SU-DHL-6 (cell line): ENCODE measurements at regions not wholly inside any gene's neighbourhood (a gene's known extent, or its start where the extent isn't known, plus 50 kb on each side); places are given as distances from the start of the nearest gene placed in this dataset.

Experiments used
- H2AFZ ChIP-seq: fragments of 200-600 bp; sonication (generic); 2 replicates; pipeline ENCODE4 v1.6.1; 2014; ENCODE audit warnings: low read depth, mild to moderate bottlenecking, moderate library complexity, mixed read lengths, antibody characterized with exemption, low read length; ENCODE audit not compliant: severe bottlenecking
- H3F3A ChIP-seq: fragments of 200-600 bp; shearing (Covaris generic); 2 replicates; pipeline ENCODE4 v1.6.0; 2016; ENCODE audit warnings: antibody characterized with exemption, mild to moderate bottlenecking; ENCODE audit not compliant: insufficient read depth
- H3K27ac ChIP-seq: fragments of 200-600 bp; sonication (generic); 2 replicates; pipeline ENCODE4 v1.5.1; 2016; ENCODE audit warnings: low read depth, mild to moderate bottlenecking, low read length, moderate library complexity, mixed read lengths
- H3K27me3 ChIP-seq: fragments of 200-600 bp; sonication (generic), shearing (Covaris generic); 2 replicates; pipeline ENCODE4 v1.6.0; 2014; ENCODE audit warnings: mild to moderate bottlenecking, low read length
- H3K36me3 ChIP-seq: fragments of 200-600 bp; sonication (generic); 2 replicates; pipeline ENCODE4 v1.6.1; 2014; ENCODE audit warnings: mild to moderate bottlenecking, low read length, mixed read lengths
- H3K4me2 ChIP-seq: fragments of 300-600, 200-600 bp; shearing (Covaris generic), sonication (generic); 2 replicates; pipeline ENCODE4 v1.6.0; 2014; ENCODE audit warnings: low read length, low read depth, mild to moderate bottlenecking; ENCODE audit not compliant: poor library complexity, severe bottlenecking
- H3K4me3 ChIP-seq: fragments of 200-600 bp; sonication (generic); 2 replicates; pipeline ENCODE4 v1.5.1; 2014; ENCODE audit warnings: antibody characterized with exemption, low read length, mild to moderate bottlenecking, mixed read lengths; ENCODE audit not compliant: insufficient read depth, poor library complexity, severe bottlenecking
- H3K79me2 ChIP-seq: fragments of 200-600 bp; sonication (generic); 2 replicates; pipeline ENCODE4 v1.6.1; 2014; ENCODE audit warnings: mild to moderate bottlenecking, low read length, moderate library complexity; ENCODE audit not compliant: insufficient read depth
- H3K9ac ChIP-seq: fragments of 200-600 bp; sonication (generic); 2 replicates; pipeline ENCODE4 v1.7.0; 2014; ENCODE audit warnings: mild to moderate bottlenecking, low read length
- H3K9me2 ChIP-seq: fragments of 200-600 bp; sonication (generic); replicated peaks from 2 replicates; pipeline ENCODE4 v1.6.1; 2014; ENCODE audit warnings: low read length; ENCODE audit not compliant: insufficient read depth
- H3K9me3 ChIP-seq: fragments of 200-600 bp; sonication (generic); 2 replicates; pipeline ENCODE4 v1.6.1; 2014; ENCODE audit warnings: low read length, mixed read lengths; ENCODE audit not compliant: insufficient read depth
- H4K20me1 ChIP-seq: fragments of 200-600 bp; sonication (generic); 2 replicates; pipeline ENCODE4 v1.6.1; 2014; ENCODE audit warnings: low read depth, mild to moderate bottlenecking, antibody characterized with exemption, low read length, moderate library complexity, mixed read lengths
- EZH2phosphoT487 ChIP-seq: fragments of 200-600 bp; sonication (generic), shearing (Covaris generic); conservative IDR thresholded peaks from 2 replicates; pipeline ENCODE4 v1.6.1; 2018; ENCODE audit warnings: mild to moderate bottlenecking, antibody characterized with exemption, low read length, moderate library complexity, mixed read lengths
- TF ChIP-seq, protein P1 (sequence below): fragments of 200-600 bp; sonication (generic); IDR thresholded peaks from one replicate; pipeline ENCODE4 v1.5.1; 2017; ENCODE audit warnings: antibody characterized with exemption, mild to moderate bottlenecking, low read length, moderate library complexity; ENCODE audit not compliant: insufficient read depth, poor library complexity, severe bottlenecking

DNA sequence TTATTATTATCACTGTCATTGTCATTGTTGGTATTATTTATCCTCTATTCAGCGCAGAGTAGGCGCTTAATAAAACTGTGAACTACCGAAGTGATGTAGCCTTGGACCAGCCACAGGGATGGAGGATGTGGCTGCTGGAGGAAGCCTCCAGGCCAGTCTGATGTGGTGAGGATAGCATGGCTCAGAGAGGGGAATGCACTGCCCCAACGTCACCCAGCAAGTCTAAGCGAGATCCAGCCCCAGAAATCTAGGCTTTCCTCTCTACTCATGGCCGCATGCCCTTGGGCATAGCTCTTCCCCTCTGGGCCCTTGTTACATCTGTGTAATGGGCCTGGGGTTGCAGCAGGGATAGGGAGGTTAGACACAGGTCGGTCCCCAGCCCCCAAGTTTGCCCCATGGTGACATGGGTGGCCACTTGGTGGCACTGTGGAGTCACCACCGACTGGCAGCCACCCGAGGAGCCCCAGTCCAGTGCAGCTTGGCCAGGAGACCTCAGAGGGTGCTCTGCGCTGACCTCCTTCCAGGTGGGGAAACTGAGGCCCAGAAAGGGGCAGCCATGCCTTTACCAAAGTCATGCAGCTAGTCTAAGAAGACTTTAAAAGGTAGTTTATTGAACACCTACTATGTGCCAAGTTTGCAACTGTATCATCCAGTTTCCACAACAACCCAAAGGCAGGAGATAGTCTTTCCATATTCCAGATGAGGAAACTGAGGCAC, 395.7 kb downstream of the MN1 start:
- Histone ChIP-seq H3K36me3 (no peaks in the 10 kb centered on the region), H3K9me2 (no peaks in the 10 kb centered on the region), H3K9ac (no peak overlapping the region), H3F3A (no peaks in the 10 kb centered on the region), H3K4me2 (no peak overlapping the region), H3K27me3 (no peaks in the 10 kb centered on the region), H2AFZ (no peak overlapping the region), H3K27ac (no peak overlapping the region), H3K79me2 (no peaks in the 10 kb centered on the region), H3K9me3 (no peaks in the 10 kb centered on the region), H4K20me1 (no peaks in the 10 kb centered on the region), H3K4me3 (no peak overlapping the region)
- TF ChIP-seq, protein P1, sequence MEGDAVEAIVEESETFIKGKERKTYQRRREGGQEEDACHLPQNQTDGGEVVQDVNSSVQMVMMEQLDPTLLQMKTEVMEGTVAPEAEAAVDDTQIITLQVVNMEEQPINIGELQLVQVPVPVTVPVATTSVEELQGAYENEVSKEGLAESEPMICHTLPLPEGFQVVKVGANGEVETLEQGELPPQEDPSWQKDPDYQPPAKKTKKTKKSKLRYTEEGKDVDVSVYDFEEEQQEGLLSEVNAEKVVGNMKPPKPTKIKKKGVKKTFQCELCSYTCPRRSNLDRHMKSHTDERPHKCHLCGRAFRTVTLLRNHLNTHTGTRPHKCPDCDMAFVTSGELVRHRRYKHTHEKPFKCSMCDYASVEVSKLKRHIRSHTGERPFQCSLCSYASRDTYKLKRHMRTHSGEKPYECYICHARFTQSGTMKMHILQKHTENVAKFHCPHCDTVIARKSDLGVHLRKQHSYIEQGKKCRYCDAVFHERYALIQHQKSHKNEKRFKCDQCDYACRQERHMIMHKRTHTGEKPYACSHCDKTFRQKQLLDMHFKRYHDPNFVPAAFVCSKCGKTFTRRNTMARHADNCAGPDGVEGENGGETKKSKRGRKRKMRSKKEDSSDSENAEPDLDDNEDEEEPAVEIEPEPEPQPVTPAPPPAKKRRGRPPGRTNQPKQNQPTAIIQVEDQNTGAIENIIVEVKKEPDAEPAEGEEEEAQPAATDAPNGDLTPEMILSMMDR: peak; percentile 60
- no peak for TF ChIP-seq EZH2phosphoT487

DNA sequence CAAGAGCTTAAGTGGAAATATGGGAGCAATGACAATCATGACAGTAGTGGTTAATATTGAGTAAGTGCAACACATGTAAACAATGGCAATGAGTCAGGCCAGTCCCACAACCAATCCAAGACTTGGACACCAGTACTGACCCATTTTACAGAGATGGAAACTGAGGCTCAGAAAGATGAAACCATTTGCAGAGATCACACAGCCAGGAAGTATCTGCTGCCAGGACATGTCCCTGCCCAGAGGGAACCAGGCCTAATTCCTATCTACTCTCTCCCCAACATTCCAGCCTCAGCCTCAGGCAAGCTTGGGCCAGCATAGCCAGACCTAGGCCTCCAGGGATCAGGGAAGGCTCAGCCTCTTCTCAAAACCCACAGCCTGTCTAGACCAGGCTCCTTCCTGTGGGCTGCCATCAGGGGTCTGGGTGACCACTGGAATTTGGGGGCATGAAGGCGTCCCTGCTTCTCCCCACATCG, 395.1 kb downstream of the MN1 start:
- Histone ChIP-seq H3K79me2 (no peaks in the 10 kb centered on the region), H3K9ac (no peak overlapping the region), H3K4me2 (no peak overlapping the region), H4K20me1 (no peaks in the 10 kb centered on the region), H3K9me3 (no peaks in the 10 kb centered on the region), H3K36me3 (no peaks in the 10 kb centered on the region), H3K4me3 (no peak overlapping the region), H3K9me2 (no peaks in the 10 kb centered on the region), H3K27ac (no peak overlapping the region), H3K27me3 (no peaks in the 10 kb centered on the region), H2AFZ (no peak overlapping the region), H3F3A (no peaks in the 10 kb centered on the region)
- TF ChIP-seq EZH2phosphoT487: no peak
- TF ChIP-seq, protein P1: no peak

DNA sequence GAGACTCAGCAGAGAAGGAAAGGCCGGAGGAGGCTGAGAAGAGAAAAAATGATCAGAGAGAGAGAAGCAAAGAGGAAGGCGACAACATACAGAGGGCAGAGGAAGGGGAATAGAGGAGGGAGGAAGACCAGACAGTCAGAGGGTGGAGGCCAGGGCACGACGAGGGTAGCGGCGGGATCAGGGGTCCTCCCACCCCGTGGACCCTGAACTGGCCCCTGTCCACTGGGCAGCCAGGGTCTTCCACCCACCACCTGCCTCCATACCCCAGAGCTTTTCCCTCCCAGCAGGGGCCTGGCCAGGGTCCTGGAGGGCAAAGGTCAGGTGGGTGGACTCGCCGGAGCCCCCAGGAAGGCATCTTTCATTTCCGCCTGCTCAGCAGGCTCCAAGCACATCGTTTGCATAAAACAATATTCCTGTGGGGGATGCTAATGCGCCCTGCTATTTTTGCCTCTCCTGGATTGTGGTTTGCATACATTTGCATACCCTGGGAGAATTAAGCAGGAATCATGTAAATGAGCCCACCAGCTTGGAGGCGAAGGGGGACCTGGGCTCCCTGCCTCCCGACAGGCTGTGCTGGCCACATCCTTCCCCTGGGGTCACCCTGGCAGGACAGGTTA, 394.1 kb downstream of the MN1 start:
- Histone ChIP-seq H3K36me3 (no peaks in the 10 kb centered on the region), H3K79me2 (no peaks in the 10 kb centered on the region), H3K9me3 (no peaks in the 10 kb centered on the region), H4K20me1 (no peaks in the 10 kb centered on the region), H3F3A (no peaks in the 10 kb centered on the region), H2AFZ (no peak overlapping the region), H3K27ac (no peak overlapping the region), H3K9me2 (no peaks in the 10 kb centered on the region), H3K27me3 (no peaks in the 10 kb centered on the region), H3K4me3 (no peak overlapping the region), H3K4me2 (no peak overlapping the region), H3K9ac (no peak overlapping the region)
- TF ChIP-seq EZH2phosphoT487: no peak
- TF ChIP-seq, protein P1: no peak
